ENCODE measurements at regions not wholly inside any gene's neighbourhood (a gene's known extent, or its start where the extent isn't known, plus 50 kb on each side); places are given as distances from the start of the nearest gene placed in this dataset.

GRCh38 chr12:65534238-65534841 is 255.9 kb downstream of the MSRB3 start:
- Histone ChIP-seq H3K4me3 (no peak overlapping the region), H3K4me1 (no peaks in the 10 kb centered on the region), H3K36me3 (replicated peaks) (no peaks in the 10 kb centered on the region), H3K9me3 (no peaks in the 10 kb centered on the region), H3K27me3 (ENCODE audit: low read depth) (no peaks in the 10 kb centered on the region)
- no peak for DNase-seq (ENCODE audit: low spot score in 2 of 2)
- in situ Hi-C loops (cut with MboI; ENCODE audit: low sequenced_read_pairs), result no loop called here

- Histone ChIP-seq H3K36me3 (replicated peaks) (no peaks in the 10 kb centered on the region), H3K4me3 (no peak overlapping the region), H3K9me3 (no peaks in the 10 kb centered on the region; the same call in 1 of the 2 replicates), H3K27me3 (ENCODE audit: low read depth) (no peaks in the 10 kb centered on the region), H3K4me1 (no peaks in the 10 kb centered on the region)
- no peak for DNase-seq (ENCODE audit: low spot score in 2 of 2)
- in situ Hi-C loops (cut with MboI; ENCODE audit: low sequenced_read_pairs), result no loop called here
These were observed 257.5 kb downstream of the MSRB3 start for GRCh38 chr12:65535946-65536345.

DNA sequence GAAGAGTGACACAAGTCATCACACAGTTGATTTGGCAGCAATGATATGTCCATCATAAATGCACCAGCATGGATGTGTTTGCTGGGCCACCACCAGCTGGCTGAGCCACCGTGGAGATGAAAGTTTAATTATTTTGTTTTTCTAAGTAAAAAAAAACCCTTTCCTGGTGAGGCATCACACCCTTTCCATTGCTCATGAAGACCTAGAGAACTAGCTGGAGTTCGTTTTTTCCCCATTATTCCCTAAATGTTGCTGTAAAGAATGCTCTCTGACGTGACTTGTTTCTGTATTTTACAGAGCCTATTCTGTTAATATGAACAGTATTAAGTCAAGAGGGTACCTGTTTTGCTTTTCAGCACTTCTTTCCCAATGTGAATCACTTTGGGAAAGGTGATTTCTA is 257.9 kb downstream of the MSRB3 start:
- Histone ChIP-seq H3K27me3 (ENCODE audit: low read depth) (no peaks in the 10 kb centered on the region), H3K36me3 (replicated peaks) (no peaks in the 10 kb centered on the region), H3K4me1 (no peaks in the 10 kb centered on the region), H3K4me3 (no peak overlapping the region), H3K9me3 (no peaks in the 10 kb centered on the region; the same call in 1 of the 2 replicates)
- no peak for DNase-seq (ENCODE audit: low spot score in 2 of 2)
- in situ Hi-C loops (cut with MboI; ENCODE audit: low sequenced_read_pairs), result no loop called here

DNA sequence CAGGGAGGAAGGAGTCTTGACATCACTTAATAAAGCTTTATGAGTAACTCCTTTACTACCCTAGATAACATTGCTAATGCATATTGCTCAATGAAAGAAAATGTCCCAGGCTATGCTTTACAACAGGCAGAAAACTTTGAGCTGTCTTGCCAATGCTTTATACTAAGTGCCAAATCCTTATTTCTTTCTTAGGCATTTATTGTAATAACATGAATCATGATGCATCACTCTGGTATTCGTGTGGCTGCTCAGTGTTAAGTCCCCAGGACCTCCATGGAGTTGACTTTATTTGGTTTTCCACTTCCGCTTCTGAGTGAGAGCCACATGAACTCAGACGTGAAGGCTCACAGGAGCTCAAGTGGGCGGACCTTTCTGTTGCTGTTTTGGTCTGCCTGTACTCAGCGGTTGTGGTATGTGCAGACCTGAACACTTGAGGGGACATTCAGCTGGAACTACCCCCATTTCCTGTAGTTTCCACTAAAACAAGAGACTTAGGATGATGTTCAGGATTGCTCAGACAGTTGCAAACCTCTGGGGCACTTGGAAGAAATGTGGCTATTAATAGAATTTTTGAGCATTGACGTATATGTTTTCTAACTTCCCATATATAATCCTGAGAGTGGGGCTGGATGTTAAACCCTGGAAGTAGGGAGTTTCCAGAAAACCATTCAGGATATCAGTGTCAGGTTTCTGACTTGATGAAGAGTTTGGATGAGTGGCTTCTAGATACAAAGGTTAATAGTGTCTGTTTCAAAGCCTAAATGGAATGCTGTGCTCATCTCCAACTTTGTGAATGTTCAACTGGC is 258.6 kb downstream of the MSRB3 start:
- Histone ChIP-seq H3K27me3 (ENCODE audit: low read depth) (no peaks in the 10 kb centered on the region; the same call in 1 of the 2 replicates), H3K4me3 (no peak overlapping the region), H3K9me3 (no peaks in the 10 kb centered on the region; the same call in 1 of the 2 replicates), H3K36me3 (replicated peaks) (no peaks in the 10 kb centered on the region), H3K4me1 (no peaks in the 10 kb centered on the region)
- in situ Hi-C loops (cut with MboI; ENCODE audit: low sequenced_read_pairs), result no loop called here
- DNase-seq (ENCODE audit: low spot score in 2 of 2), result no peak

- H3K36me3 ChIP-seq (replicated peaks), result no peaks in the 10 kb centered on the region
- no peaks in the 10 kb centered on the region; the same call in 1 of the 2 replicates for H3K9me3 ChIP-seq
- H3K4me3 ChIP-seq, result no peak overlapping the region
- H3K4me1 ChIP-seq, result no peaks in the 10 kb centered on the region
- in situ Hi-C loops (cut with MboI; ENCODE audit: low sequenced_read_pairs), result no loop called here
- DNase-seq (ENCODE audit: low spot score in 2 of 2), result no peak
- H3K27me3 ChIP-seq (ENCODE audit: low read depth), result no peaks in the 10 kb centered on the region; the same call in 1 of the 2 replicates
These were observed 259.5 kb downstream of the MSRB3 start for GRCh38 chr12:65537978-65538377.

- Histone ChIP-seq H3K36me3 (replicated peaks) (no peaks in the 10 kb centered on the region), H3K27me3 (ENCODE audit: low read depth) (no peaks in the 10 kb centered on the region; the same call in 1 of the 2 replicates), H3K4me1 (no peaks in the 10 kb centered on the region), H3K9me3 (no peaks in the 10 kb centered on the region; the same call in 1 of the 2 replicates), H3K4me3 (no peak overlapping the region)
- no peak for DNase-seq (ENCODE audit: low spot score in 2 of 2)
- in situ Hi-C loops (cut with MboI; ENCODE audit: low sequenced_read_pairs), result no loop called here
These were observed 260.5 kb downstream of the MSRB3 start for GRCh38 chr12:65539023-65539422.

DNA sequence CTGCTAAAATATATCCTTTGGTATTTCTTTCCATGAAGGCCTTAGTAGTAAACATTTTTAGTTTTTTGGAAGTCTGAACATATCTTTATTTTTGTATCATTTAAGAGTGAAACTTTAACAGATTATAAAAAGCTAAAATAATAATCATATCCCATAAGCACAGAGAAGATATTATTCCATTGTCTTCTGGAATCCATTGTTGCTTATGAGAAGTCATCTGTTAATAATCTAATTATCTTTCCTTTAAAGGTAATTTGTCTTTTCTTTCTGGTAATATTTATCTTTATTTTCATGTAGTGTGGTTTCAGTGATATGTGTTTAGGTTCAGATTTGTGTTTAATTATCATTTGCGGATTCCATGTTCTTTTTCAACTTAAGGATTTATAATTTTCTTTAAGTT is 261.7 kb downstream of the MSRB3 start:
- no peak for DNase-seq (ENCODE audit: low spot score in 2 of 2)
- in situ Hi-C loops (cut with MboI; ENCODE audit: low sequenced_read_pairs), result no loop called here
- no peaks in the 10 kb centered on the region for H3K4me1 ChIP-seq
- H3K27me3 ChIP-seq (ENCODE audit: low read depth), result no peaks in the 10 kb centered on the region; the same call in 1 of the 2 replicates
- no peaks in the 10 kb centered on the region for H3K36me3 ChIP-seq (replicated peaks)
- no peak overlapping the region for H3K4me3 ChIP-seq
- no peaks in the 10 kb centered on the region; the same call in 1 of the 2 replicates for H3K9me3 ChIP-seq

DNA sequence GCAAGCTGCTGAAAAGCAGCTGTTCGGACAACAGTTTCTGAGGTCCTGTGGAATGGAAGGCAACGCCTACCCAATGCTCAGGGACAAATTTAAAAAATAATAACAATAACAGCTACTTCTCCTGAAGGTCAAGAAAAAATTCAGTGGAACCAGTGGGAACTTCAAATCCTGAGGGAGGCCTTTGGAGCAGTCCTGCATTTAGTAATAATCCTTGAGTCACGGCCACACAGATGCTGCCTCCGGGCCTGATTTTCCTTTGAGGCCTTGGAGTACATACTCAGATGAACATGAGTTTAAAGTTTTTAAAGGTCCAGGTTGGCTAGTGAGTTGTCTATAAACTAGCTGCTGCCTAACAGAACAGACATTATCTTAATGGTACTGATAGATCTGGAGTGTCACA is 268.0 kb downstream of the MSRB3 start:
- Histone ChIP-seq H3K36me3 (replicated peaks) (no peaks in the 10 kb centered on the region), H3K9me3 (no peaks in the 10 kb centered on the region), H3K4me1 (no peaks in the 10 kb centered on the region), H3K4me3 (no peak overlapping the region), H3K27me3 (ENCODE audit: low read depth) (no peaks in the 10 kb centered on the region; the same call in 1 of the 2 replicates)
- in situ Hi-C loops (cut with MboI; ENCODE audit: low sequenced_read_pairs), result no loop called here
- DNase-seq (ENCODE audit: low spot score in 2 of 2), result no peak

DNA sequence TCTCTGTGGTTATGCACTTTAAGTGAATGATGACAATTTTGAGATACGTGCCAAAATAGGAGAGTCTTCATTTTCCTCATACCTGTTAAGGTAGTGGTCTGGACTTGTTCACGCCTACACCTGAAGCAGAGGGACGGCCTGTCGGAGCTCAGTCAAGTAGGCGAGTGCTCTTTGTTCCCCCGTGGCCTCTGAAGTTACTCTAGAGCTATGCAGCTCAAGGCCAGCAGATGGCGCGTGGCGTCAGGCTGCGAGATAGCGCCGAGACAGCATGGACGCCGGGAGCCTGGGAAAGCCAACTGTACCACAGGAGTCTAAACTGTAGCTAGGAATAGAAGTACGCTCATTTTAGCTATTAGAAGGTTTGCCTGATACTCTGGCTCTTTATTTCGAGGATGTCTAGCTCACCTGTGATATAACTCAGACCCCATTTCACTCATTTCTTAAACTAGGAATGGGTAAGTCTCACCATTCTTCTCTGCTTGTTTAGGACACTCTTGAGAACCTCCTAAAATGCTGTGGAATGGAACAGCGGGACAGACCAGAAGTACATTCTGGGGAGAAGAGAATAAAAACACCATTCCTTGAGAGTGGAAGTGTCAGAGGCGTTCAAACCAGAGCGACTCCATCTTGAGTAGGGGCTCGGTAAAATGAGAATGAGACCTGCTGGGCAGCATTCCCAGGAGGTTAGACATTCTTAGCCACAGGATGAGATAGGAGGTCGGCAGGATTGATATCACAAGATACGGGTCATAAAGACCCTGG is 267.4 kb upstream of the HMGA2 start:
- in situ Hi-C loops (cut with MboI; ENCODE audit: low sequenced_read_pairs), result loop anchor here (25.0 kb wide), 1 partner anchor 530 kb away; no protein-coding TSS in a partner anchor
- H3K36me3 ChIP-seq (replicated peaks), result no peaks in the 10 kb centered on the region
- no peak overlapping the region for H3K4me3 ChIP-seq
- H3K9me3 ChIP-seq, result no peaks in the 10 kb centered on the region
- DNase-seq (ENCODE audit: low spot score in 2 of 2), result peak; percentile 67 to 84
- H3K4me1 ChIP-seq, result no peaks in the 10 kb centered on the region
- H3K27me3 ChIP-seq (ENCODE audit: low read depth), result peaks cover 14% of the 10 kb centered on the region

DNA sequence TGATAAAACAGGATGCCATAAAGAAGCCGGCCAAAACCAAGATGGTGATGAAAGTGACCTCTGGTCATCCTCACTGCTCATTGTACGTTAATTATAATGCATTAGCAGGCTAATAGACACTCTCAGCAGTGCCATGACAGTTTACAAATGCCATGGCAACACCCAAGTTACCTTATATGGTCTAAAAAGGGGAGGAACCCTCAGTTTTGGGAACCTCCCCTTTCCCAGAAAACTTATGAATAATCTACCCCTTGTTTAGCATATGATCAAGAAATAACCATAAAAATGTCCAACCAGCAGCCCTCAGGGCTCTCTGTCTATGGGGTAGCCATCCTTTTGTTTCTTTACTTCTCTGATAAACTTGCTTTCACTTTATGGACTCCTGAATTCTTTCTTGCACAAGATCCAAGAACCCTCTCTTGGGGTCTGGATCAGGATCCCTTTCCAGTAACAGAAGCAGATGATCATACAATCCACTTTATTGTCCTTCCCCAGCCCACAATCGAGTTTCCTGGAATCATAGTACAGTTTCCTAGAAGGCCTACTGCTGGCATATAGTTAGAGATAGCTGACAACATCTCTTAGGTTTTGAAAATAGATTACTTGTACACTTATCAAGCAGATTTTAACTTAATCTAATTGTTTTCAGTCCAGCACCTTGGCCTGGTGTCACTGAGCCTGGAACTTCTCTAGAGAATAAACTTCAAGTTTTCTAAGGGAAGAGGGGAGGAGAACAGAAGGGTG is 266.7 kb upstream of the HMGA2 start:
- in situ Hi-C loops (cut with MboI; ENCODE audit: low sequenced_read_pairs), result loop anchor here (25.0 kb wide), 1 partner anchor 530 kb away; no protein-coding TSS in a partner anchor
- no peak for DNase-seq (ENCODE audit: low spot score in 2 of 2)
- H3K36me3 ChIP-seq (replicated peaks), result no peaks in the 10 kb centered on the region
- no peak overlapping the region for H3K4me3 ChIP-seq
- H3K9me3 ChIP-seq, result no peaks in the 10 kb centered on the region
- peaks cover 21% of the 10 kb centered on the region for H3K27me3 ChIP-seq (ENCODE audit: low read depth)
- H3K4me1 ChIP-seq, result no peaks in the 10 kb centered on the region

- Histone ChIP-seq H3K27me3 (ENCODE audit: low read depth) (peaks cover 28% of the 10 kb centered on the region), H3K36me3 (replicated peaks) (no peaks in the 10 kb centered on the region), H3K4me1 (no peaks in the 10 kb centered on the region), H3K4me3 (no peak overlapping the region), H3K9me3 (no peaks in the 10 kb centered on the region)
- no peak for DNase-seq (ENCODE audit: low spot score in 2 of 2)
- in situ Hi-C loops (cut with MboI; ENCODE audit: low sequenced_read_pairs), result loop anchor here (25.0 kb wide), 1 partner anchor 527 kb away; no protein-coding TSS in a partner anchor
These were observed 264.0 kb upstream of the HMGA2 start for GRCh38 chr12:65560286-65560685.

- no peaks in the 10 kb centered on the region for H3K4me1 ChIP-seq
- no peaks in the 10 kb centered on the region for H3K36me3 ChIP-seq (replicated peaks)
- H3K9me3 ChIP-seq, result no peaks in the 10 kb centered on the region
- no peak for DNase-seq (ENCODE audit: low spot score in 2 of 2)
- no peak overlapping the region for H3K4me3 ChIP-seq
- in situ Hi-C loops (cut with MboI; ENCODE audit: low sequenced_read_pairs), result loop anchor here (25.0 kb wide), 1 partner anchor 525 kb away; no protein-coding TSS in a partner anchor
- H3K27me3 ChIP-seq (ENCODE audit: low read depth), result peaks cover 35% of the 10 kb centered on the region
These were observed 262.4 kb upstream of the HMGA2 start for GRCh38 chr12:65561798-65562382.
